A549 (cell line): ENCODE measurements at regions not wholly inside any gene's neighbourhood (a gene's known extent, or its start where the extent isn't known, plus 50 kb on each side); places are given as distances from the start of the nearest gene placed in this dataset.

ENCODE experiments used
- CBX8 ChIP-seq: fragments of 200-600 bp; sonication (generic); IDR thresholded peaks from 2 replicates; pipeline ENCODE4 v1.6.1; 2016
- CHD2 ChIP-seq: fragments of 150-350 bp; IDR thresholded peaks from 2 replicates; pipeline ENCODE4 v1.6.1; 2014; ENCODE audit warnings: low read length; ENCODE audit not compliant: partially characterized antibody
- MAZ ChIP-seq: fragments of 150-350 bp; IDR thresholded peaks from 2 replicates; pipeline ENCODE4 v1.6.1; 2014; ENCODE audit warnings: antibody characterized with exemption, low read depth, low read length, borderline replicate concordance

DNA sequence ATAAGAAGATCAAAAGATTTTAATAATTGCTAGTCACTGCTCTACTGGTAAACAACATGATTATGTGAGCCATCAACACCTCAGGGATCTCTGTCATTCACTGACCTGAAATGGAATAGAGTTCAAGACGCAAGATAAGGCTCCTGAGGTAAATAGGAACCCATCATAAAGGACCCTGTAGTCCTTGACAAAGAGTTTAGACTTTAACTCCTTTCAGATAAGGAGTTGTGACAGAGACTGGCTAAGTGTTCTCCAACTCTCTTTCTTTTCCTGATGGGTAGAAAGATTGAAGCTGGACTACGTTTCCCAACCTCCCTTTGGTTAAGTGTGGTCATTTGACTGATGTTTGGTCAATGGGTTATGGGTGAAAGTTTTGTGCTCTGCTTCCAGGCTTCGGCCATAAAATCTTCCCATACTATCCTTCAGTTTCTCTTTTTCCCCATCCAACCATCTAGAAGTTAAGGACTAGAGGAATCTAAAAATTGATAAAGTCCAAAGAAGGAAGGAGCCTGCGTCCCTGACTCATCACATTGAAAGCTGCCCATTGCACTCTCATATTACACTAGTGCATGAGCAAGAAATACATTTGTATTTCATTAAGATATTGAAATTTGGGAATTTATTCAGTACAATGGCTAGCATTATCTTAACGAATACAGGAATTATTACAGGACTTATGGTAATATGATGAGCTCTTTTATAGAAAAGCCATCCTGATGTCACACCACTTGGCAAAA, 293.7 kb upstream of the ACVR2A start:
- TF ChIP-seq MAZ: no peak
- TF ChIP-seq CBX8: no peak
- TF ChIP-seq CHD2: no peak
